Muscle layer of colon (tissue), 2 donors: ENCODE measurements at regions not wholly inside any gene's neighbourhood (a gene's known extent, or its start where the extent isn't known, plus 50 kb on each side); places are given as distances from the start of the nearest gene placed in this dataset.
A peak's percentile ranks its signal among the peaks of the same experiment; 100 is the strongest.

Experiments
- H3K27ac ChIP-seq: one replicate; pipeline ENCODE4 v1.7.0; 2013; ENCODE audit warnings: low read depth, mild to moderate bottlenecking, low read length, moderate library complexity
- H3K27me3 ChIP-seq, 2 donors: one replicate each; pipeline ENCODE4 v1.7.0; 2013; ENCODE audit warnings: low read length in 2 of 2, mild to moderate bottlenecking in 2 of 2; ENCODE audit not compliant: insufficient read depth in 2 of 2, control insufficient read depth in 1 of 2
- H3K36me3 ChIP-seq: one replicate; pipeline ENCODE4 v1.7.0; 2013; ENCODE audit warnings: mild to moderate bottlenecking, low read length; ENCODE audit not compliant: insufficient read depth
- H3K4me1 ChIP-seq: one replicate; pipeline ENCODE4 v1.7.0; 2013; ENCODE audit warnings: mild to moderate bottlenecking, low read length; ENCODE audit not compliant: insufficient read depth
- H3K4me3 ChIP-seq, 2 donors: one replicate each; pipeline ENCODE4 v1.7.0; 2013; ENCODE audit warnings: low read length in 2 of 2, low read depth in 1 of 2, mild to moderate bottlenecking in 1 of 2, moderate library complexity in 1 of 2
- H3K9ac ChIP-seq: one replicate; pipeline ENCODE4 v1.7.0; 2013; ENCODE audit warnings: low read length
- H3K9me3 ChIP-seq: one replicate; pipeline ENCODE4 v1.7.0; 2013; ENCODE audit warnings: mild to moderate bottlenecking, low read length
- donor health status: abdominal sarcoma.
- donor health status: Adenocarcinoma of cecum.

DNA sequence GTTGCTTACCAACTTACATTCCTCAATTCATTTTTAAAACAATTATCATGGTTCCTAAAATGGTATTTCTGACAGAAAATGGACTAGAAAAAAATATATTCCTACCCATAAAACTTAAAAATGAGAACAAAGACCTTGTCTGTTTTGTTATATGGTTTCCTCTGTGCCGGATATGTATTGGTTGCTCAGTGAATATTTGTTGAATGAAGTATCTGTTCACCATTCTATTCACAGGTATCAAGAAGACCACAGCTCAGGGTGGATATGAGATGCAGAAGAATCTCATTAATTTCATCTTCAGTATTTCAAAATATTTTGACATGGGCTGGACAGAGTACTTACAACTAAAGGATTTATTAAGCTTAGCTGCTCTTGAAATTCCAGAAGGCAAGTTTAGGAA lies 58.1 kb downstream of the TUSC7 start:
- H3K4me1 ChIP-seq, result no peaks in the 10 kb centered on the region
- no peaks in the 10 kb centered on the region for H3K27me3 ChIP-seq
- no peaks in the 10 kb centered on the region for H3K36me3 ChIP-seq
- H3K9me3 ChIP-seq, result no peaks in the 10 kb centered on the region
- H3K9ac ChIP-seq, result no peak overlapping the region
- no peak overlapping the region for H3K4me3 ChIP-seq
- H3K27ac ChIP-seq, result no peak overlapping the region

DNA sequence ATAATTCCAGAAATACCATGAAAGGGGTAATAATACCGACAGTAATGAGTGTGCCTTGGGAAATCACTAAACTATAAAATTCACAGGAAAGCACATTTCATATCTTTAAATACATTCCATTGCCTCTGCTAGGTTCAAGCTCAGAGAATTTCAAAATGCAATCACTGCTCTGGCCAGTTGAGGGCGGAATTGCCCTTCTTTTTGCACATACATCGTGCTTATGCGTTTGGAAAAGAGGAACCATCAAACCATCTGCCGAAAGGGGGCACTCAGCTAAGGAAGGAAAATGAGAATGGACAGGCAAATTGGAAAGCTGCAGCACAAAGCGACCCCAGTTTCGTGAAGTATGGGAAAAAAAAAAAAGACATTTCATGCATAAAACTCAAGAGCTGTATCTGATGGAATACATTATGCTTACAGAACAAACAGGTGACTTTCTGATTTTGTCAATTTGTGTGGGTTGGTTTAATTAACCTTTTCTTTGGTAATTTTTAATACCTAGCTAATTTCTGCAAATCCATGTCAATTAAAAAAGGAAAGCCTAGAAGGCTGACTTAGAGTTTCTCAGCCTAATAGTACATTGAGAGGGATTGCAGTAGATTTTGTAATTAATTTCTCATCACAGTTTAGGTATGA lies 61.4 kb downstream of the TUSC7 start:
- no peak overlapping the region for H3K9ac ChIP-seq
- H3K27me3 ChIP-seq, result no peaks in the 10 kb centered on the region
- no peaks in the 10 kb centered on the region for H3K36me3 ChIP-seq
- H3K9me3 ChIP-seq, result no peaks in the 10 kb centered on the region
- peaks cover 6% of the 10 kb centered on the region for H3K4me1 ChIP-seq
- no peak overlapping the region for H3K4me3 ChIP-seq
- H3K27ac ChIP-seq, result no peak overlapping the region

DNA sequence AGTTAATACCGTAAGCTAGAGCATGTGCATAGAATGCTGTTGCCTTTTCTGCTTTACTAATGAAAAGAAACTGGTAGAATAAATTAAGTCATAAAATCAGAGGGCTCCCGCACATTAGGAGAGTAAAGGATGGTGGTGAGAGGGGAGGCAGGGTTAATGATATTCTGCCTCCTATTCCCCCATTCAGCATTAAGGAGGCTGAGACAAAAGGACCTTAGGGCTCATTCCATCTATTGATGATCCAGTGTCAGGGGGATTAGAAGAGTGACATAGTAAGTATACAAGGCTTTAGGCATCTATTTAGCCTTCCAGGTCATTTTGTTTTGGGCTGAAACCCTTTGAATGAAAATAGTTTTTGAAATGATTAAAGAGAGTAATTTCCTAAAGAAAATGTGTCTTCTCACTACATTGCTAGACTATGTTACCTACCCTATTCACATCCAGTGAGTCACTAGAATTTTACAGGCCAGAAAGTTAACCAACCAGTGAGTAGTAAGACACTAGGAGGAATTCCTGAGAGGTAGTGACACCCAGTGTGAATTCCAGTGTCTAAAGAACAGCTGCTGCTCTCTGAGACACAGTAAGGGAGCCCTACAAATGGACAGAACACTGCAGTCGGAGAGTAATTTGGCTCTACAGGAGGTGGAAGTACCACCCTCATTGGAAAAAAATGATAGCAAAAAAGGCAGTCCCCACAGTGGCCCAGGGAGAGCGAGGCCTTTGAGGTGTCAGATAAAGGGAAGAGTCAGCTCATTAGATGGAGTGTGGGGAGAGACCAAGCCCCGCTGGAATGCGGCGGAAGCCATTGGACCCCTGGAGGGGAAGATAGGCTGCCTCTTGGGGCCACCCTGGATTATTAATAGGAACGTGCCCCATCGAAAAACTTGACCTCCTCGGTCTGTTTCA lies 67.6 kb downstream of the TUSC7 start:
- no peaks in the 10 kb centered on the region for H3K27me3 ChIP-seq
- H3K9ac ChIP-seq, result no peak overlapping the region
- H3K9me3 ChIP-seq, result no peaks in the 10 kb centered on the region
- no peak overlapping the region for H3K27ac ChIP-seq
- no peak overlapping the region for H3K4me3 ChIP-seq
- peaks cover 6% of the 10 kb centered on the region for H3K4me1 ChIP-seq
- H3K36me3 ChIP-seq, result no peaks in the 10 kb centered on the region

DNA sequence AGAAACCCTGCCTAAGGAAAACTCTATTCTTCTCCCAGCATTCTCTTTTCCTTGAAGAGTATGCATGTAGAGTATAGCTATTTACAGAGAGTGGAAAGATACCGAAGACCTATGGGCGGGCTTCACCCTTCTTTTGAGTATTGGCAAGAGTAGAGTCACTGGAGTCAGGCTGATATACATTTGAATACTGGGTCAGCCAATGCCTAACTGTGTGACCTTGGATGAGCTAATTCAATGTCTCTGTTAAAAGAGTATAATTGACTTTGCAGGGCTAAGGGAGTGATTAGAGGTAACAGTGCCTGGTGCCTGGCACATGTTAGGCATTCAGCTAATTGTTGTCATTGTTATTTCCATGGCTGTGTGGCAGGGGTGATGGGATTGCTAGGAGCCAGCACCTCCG lies 75.6 kb downstream of the TUSC7 start:
- Histone ChIP-seq H3K9me3 (no peaks in the 10 kb centered on the region), H3K27me3 (no peaks in the 10 kb centered on the region), H3K9ac (no peak overlapping the region), H3K36me3 (no peaks in the 10 kb centered on the region), H3K4me1 (peaks cover 6% of the 10 kb centered on the region), H3K27ac (no peak overlapping the region), H3K4me3 (no peak overlapping the region)

DNA sequence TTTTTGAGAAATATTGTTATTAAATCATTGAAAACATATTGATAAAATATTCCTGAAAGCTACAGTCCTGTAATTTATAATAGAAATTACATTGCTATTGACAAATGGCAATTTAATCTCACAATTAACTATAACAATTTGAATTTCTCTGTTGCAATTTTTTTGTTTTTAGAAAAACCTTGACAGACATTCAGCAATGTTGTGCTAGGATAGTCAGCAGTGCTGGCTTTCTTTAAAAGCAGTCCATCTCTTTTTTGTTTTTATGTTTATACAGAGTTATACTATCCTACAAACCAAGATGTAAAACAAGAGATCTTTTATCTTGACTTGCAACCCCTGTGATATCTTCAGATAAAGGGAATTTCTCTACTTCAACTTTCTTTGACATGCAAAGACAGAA lies 93.1 kb downstream of the TUSC7 start:
- Histone ChIP-seq H3K4me3 (no peak overlapping the region), H3K27me3 (no peaks in the 10 kb centered on the region), H3K9ac (no peak overlapping the region), H3K9me3 (no peaks in the 10 kb centered on the region), H3K27ac (no peak overlapping the region), H3K4me1 (no peaks in the 10 kb centered on the region), H3K36me3 (no peaks in the 10 kb centered on the region)

DNA sequence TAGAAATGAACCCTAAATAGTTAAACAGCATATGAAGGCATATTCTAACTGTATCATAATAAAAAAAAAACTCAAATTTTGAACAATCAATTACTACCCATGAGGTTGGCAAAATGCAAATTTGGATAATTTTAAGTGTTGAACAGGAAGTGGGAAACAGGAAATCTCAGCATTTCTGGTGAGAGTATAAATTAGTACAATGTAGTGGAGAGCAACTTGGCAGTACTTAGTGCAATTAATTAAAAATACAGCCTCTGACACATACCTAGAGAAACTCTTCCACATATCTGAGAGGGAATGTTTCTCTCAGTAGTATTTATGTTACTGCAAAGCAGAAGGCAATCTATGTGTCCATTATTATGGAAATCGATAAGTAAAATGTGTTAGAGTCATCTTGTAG lies 96.8 kb downstream of the TUSC7 start:
- no peak overlapping the region for H3K9ac ChIP-seq
- no peak overlapping the region for H3K4me3 ChIP-seq
- H3K9me3 ChIP-seq, result no peaks in the 10 kb centered on the region
- no peaks in the 10 kb centered on the region for H3K27me3 ChIP-seq
- no peak overlapping the region for H3K27ac ChIP-seq
- H3K36me3 ChIP-seq, result no peaks in the 10 kb centered on the region
- no peaks in the 10 kb centered on the region for H3K4me1 ChIP-seq

DNA sequence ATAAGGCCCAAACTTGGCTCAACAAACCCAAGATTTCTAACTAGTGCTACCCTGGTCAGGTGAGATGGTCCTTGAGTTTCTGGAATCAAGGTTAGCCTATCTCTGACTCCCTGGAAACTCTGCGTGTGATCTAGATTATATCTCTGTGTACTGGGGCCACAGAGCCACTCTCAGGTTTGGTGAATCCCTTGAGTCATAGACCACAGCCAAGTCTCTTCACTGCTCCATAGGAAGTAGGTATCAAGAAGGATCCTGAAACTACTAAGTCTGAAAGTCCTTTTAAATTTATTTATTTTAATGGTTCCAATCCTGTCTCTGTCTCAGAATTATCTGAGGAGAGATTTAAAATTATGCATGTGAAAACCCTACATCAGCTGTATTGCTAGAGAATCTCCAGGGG lies 99.1 kb downstream of the TUSC7 start:
- no peaks in the 10 kb centered on the region for H3K36me3 ChIP-seq
- H3K4me1 ChIP-seq, result no peaks in the 10 kb centered on the region
- no peaks in the 10 kb centered on the region for H3K27me3 ChIP-seq
- H3K9me3 ChIP-seq, result no peaks in the 10 kb centered on the region
- no peak overlapping the region for H3K9ac ChIP-seq
- no peak overlapping the region for H3K4me3 ChIP-seq
- H3K27ac ChIP-seq, result no peak overlapping the region

DNA sequence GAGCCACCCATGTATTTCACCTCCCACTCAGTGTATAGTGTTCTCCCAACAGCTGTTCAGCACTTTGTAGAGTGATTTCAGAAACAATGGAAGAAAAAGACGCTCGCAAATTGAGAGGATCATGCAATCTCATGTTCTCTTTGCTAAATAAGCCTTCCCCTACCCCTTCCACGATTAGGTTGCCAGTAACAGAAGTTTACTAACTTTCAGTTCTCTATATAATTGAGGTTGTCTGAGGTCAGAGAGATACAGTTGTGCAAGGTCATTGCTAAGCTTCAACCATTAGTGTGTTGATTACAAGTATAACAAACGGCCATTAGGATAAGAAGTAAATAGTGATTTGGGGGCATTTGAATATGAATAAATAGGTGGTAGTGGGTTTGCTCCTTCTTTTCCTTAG lies 99.6 kb downstream of the TUSC7 start:
- no peak overlapping the region for H3K27ac ChIP-seq

DNA sequence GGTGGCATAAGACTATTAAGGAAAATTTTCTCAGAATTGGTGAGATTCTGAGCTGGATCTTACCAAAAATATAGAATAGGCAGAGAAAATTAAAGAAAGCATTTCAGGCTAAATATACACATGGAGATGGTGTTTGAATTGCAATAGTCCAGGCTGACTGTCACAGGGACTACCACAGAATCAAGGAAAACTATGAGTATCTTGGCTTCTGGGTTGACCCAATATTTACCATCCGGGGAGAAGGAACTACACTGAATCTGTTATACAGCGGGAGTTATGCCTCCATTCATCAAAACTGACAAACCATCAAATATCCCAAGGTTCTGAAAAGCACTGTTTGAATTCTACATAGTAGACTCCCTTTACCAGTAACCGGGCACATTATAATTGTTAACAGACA lies 102.2 kb downstream of the TUSC7 start:
- H3K9ac ChIP-seq, result no peak overlapping the region
- no peak overlapping the region for H3K4me3 ChIP-seq
- no peaks in the 10 kb centered on the region for H3K9me3 ChIP-seq
- H3K4me1 ChIP-seq, result peaks cover 19% of the 10 kb centered on the region
- no peaks in the 10 kb centered on the region for H3K36me3 ChIP-seq
- H3K27ac ChIP-seq, result no peak overlapping the region
- H3K27me3 ChIP-seq, result no peaks in the 10 kb centered on the region

More for the DNA sequence above, 99.6 kb downstream of the TUSC7 start:
- no peak overlapping the region for H3K4me3 ChIP-seq
- no peaks in the 10 kb centered on the region for H3K36me3 ChIP-seq
- no peaks in the 10 kb centered on the region for H3K27me3 ChIP-seq
- no peaks in the 10 kb centered on the region for H3K4me1 ChIP-seq
- H3K9me3 ChIP-seq, result no peaks in the 10 kb centered on the region
- no peak overlapping the region for H3K9ac ChIP-seq

DNA sequence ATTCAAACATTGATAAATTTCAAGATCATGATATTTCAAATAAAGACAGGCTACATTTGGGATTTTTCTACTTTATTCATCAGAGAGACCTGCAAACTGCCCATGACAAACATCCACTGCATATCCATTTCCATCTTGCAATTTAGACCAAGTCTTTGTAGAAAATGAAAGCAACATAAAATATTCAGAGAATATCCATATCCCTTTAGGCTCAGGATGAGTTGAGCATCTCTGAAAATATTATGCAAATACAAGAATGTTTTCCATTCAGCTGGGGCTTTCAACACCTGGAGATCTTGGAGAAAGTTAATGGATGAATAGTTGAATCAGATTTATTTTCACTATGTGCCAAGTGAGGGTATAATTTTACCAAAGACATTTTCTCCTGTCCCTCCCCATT lies 103.4 kb downstream of the TUSC7 start:
- Histone ChIP-seq H3K36me3 (no peaks in the 10 kb centered on the region), H3K4me3 (no peak overlapping the region), H3K27ac (no peak overlapping the region), H3K9me3 (no peaks in the 10 kb centered on the region), H3K4me1 (peaks cover 30% of the 10 kb centered on the region), H3K27me3 (no peaks in the 10 kb centered on the region), H3K9ac (no peak overlapping the region)

DNA sequence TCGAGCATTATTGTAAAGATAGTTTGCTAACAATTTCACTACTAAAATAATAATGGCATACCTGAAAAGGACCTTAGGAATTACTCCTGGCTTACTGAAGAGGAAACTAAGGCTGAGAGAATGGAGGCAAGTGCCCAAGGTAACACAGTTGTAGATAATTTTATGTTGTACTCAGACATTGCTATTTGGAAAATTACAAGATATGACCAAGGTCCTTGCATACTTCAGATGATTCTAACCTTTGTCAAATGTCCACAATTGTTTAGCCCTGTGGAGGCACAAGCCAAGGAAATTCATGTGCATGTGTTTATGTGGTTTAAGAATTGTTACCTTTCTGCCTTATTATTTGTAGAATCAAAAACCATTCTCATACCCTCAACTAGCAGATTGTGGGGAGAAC lies 105.7 kb downstream of the TUSC7 start:
- H3K9me3 ChIP-seq, result no peaks in the 10 kb centered on the region
- H3K27ac ChIP-seq, result peak overlapping the region; percentile 21
- H3K4me3 ChIP-seq, result peak overlapping the region in 1 of 2 donors; percentile 26
- peaks cover 30% of the 10 kb centered on the region for H3K4me1 ChIP-seq
- H3K36me3 ChIP-seq, result no peaks in the 10 kb centered on the region
- H3K9ac ChIP-seq, result no peak overlapping the region
- no peaks in the 10 kb centered on the region for H3K27me3 ChIP-seq
